HG03439 (cell line): ENCODE measurements at regions not wholly inside any gene's neighbourhood (a gene's known extent, or its start where the extent isn't known, plus 50 kb on each side); places are given as distances from the start of the nearest gene placed in this dataset.
"Not testable (repeated sequence)": the region's sequence is repeated elsewhere in the genome, so short reads cannot be mapped to it uniquely, and the experiment has no call there.

Experiments used
- ATAC-seq: cut with Tn5 transposase; IDR thresholded peaks from one replicate; pipeline ENCODE4 v1.9.1; 2021; ENCODE audit warnings: mild to moderate bottlenecking, moderate library complexity; ENCODE audit not compliant: unreplicated experiment

DNA sequence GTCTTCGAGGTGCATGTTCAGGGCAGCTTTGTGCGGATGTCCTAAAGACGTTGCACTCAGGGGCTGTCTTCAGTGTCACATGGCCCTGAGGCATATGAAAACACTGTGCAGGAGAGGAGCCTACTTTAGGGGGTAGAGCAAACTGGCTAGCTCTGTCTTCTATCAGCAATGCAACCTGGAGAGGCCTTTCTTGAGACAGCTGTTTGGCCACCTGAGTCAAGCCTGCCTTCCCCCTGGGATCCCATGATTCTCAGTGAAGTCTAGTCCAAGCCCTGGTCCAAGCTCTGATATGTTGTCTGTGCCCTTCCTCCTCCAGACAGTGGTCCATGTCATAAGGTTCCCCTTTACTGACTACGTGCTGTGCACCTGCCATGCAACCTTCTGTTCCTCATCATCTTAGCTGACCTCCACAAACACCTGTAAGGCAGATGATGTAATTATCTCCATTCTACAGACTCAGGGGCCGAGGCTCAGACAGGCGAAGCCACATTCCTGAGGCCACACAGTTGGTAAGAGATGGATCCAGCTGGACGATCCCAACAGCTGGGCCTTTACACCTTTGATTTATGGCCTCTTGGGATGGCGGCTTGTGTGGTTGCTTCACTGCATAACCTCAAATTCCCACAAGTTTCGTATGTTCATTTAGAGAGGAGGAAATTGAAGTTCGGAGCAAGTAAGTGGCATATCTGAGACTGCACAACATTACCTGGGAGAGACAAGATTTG, 109.9 kb downstream of the COPS8 start:
- ATAC-seq: no peak

DNA sequence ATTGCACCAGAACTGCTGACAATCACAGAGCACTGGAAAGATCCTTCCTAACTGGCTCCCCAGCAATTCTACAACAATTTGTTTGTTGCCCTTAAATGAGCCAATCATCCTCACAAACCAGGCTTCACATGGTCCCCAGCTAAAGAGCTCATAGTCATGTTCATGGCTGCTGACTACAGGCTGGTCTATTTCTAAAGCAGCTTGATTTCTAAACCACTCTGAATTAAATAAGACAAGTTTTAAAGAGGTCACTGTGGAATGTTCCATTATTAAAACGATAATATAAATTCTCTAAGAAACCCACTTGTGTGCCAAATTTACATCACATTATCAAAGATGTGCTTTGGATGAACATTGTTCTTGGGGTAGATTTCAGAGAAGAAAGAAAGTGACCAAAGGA, 110.7 kb downstream of the COPS8 start:
- ATAC-seq: no peak

DNA sequence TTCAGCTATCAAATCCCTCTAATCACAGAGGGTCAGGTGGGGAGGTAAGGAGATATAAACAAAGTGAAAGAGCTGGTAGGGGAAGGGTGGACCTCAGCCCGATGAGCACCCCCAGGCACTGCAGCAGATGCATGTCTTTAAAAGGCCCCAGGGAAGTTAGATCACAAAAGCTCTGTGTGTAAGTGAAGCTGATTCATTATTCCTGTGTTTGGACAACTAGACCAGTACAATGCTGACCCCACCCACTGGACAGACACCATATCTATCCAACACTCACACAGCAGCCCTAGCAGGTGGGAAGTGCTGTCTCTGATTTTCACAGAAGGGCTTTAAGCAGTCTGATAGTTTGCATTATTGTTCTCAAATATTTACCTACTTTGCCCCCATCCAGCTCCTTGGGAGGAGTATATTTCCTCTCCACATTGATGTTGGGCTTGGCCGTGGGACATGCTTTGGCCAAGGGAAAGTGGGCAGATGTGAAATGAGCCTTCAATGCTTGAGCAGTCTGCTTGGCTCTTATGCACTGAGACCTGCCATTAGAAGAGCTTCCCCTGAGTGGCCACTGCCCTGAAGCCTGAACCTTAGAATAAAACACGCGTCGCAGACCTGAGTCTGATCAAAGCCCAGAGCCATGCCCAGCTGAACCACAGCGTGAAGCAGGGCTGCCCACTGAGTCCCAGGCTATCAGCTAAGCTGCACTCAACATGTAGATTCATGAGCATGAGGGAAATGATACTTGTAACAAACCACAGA, 111.4 kb downstream of the COPS8 start:
- ATAC-seq: no peak

DNA sequence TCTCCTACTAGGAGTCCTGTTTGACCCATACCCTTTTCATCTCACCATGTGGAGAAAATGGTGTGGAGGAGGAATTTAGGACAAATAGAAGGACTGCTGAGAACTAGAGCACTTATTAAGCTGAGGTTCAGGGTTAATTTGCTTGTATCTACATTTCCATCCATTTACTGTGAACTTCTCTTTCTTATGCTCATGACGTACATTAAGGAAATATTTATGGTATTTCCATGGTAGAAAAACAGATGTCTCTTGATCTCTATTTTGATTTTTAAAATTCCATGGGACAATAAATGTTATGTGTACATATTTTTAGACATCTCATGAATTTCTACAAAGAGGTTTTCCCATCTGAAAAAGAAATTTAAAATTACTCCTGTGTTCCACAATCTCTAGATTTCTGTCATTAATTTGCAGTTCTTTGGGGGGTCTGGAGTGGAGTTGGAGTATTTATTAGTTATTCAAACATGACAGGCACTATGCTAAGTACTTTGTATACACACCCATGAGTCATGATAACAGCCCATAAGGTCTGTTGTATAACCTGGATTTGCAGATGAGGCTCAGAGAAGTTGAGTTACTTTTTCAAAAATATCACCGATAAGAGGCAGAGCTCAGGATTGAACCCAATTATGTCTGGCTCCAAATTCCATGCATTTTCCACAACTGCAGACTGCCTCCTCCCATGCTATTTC, 112.6 kb downstream of the COPS8 start:
- ATAC-seq: no peak

DNA sequence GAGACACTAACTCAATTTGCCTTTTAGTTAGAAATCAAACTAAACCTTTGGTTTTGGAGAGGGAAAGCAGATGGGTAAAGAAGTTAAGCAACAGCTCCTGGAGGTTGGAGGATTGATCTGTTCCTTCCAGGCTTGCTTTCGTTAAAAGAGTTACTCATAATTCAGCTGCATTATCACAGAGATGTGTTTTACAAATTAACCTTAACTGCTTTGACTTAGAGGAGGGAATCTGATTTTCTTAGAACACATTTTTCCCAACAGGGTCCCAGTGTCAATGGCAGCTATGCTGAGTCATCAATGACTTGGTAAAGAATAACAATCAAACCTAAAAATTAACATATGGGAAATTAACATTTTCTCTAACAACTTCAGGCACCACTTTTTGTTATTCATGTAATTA, 113.4 kb downstream of the COPS8 start:
- no peak for ATAC-seq

DNA sequence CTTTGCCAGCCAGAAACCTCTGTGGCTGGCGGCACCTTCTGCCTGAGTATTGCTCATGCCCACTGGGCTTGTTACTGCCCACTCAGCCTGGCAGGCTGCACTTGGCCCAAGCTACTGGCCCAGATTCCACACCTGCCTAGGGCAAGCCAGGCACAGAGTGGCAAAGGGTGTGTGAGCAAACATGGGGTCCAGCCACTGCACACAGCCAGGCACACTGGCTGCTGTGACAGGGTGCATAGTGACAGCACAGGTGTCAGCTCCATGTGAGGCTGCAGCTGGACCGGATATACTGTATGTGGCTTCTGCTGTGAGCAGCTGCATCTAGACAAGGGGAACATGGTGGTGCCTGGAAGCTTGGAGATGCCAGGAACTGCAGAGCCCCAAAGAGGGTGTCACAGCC, 113.9 kb downstream of the COPS8 start:
- ATAC-seq: no peak

DNA sequence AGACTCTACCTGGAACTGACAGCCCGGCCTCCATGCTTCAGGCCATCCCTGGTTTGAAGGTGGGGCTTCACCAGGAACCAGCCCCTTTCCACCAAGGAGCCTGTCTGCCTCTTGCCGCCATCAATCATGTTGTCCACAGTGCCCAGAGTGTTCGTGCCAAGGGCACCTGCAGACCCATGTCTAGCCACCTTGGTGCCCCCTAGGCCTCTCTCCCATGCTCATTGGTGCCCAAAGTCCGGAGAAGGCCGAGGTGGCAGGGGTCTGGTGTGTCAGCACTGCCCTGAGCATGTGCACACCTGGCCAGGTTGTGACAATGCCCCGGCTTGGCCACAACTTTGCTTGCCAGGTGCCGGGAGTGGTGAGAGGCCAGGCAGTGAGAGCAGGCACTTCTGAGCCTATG, 114.8 kb downstream of the COPS8 start:
- ATAC-seq: no peak

DNA sequence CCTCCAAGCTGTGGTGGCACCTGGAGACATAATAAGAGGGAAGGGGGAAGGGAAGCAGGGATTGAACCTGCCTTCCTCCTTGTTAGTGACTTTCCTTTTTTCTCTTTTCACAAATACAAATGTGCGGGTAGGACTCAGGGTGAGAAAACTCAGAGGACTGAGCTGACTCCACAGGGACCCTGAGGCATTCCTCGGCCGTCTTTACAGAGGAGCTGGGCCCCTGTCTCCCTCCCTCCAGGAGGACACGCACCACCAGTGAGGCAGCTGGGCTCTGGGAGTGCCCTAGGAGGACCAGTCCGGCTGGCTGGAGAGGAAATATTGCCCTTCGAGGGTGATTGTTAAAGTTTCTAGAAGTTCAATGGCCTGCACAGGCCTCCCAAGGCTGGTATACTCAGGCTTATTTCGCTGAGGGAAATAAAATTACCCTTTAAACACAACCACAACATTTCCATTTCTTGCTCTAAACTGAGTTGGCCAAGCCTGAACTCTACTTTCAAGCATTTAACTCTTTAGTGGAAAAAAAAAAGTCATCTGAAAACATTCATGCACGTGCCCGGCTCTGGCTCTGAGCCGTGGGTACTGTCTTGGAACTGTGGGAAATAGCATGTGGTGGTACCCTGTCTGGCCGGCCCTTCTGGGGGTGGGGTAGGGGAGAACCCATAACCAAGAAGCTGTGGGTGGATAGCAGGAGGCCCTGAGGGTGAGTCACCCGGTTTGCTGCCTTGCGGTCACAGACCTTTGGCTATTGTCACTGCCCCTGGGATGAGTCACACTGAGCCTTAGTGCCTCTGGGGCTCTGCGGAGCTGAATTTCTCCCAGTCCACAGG, 116.0 kb downstream of the COPS8 start:
- ATAC-seq: peak; percentile 91

DNA sequence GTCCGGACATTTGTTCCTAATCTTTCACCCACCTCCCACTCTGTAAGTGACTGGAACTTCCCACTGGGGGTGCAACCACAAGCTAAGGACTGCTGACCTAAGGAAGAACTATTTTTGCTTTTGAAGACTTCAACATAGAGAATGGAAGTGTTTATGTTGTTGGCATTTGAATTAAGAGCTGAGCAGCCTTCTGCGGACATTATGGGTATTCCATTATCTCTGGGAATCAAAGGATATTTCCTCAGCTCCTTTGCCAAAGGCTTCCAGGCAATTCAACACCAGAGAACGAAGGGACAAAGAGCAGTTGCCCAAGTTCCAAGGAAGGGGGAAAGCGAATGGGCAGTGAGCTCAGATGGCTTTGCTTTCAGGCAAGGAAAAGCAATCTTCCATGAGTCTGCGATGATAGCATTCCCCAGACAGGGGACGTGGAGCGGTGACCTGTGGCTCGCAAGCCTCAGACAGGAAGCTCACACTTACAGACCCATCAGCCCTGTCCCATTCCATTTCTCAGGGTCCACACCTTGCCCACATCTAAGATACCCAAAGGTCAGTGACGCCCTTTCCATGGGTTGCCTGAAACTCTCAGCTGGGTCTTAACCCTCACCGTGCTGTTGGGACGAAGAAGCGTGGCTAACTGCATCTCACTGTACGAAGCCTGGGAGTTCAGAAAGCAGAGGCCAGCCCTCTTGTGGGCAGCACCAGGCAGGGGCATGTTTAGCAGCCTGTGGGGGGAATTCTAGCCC, 116.8 kb downstream of the COPS8 start:
- no peak for ATAC-seq

DNA sequence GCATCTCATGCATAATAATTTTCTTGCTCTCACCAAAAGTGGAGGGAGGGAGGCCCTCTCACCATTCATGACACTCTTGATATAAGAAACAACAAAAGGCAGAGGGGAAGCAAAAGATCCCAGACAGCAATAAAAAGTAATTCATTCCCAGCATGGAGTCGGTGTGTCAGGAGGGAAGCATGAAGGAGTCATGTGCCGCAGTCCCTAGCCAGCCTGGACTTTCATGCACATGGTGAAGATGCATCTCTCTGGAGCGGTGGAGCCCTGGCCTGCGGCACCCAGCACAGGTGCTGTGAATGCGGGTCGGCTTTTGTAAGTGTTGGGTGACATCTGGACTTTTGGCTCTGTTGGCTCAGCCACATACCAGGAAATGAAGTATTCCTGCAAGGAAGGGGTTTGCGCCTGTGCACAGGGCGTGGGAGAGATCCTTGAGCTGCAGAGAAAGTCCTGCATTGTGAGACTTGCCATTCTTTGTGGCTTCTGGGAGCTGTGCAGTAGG, 119.4 kb downstream of the COPS8 start:
- no peak for ATAC-seq

DNA sequence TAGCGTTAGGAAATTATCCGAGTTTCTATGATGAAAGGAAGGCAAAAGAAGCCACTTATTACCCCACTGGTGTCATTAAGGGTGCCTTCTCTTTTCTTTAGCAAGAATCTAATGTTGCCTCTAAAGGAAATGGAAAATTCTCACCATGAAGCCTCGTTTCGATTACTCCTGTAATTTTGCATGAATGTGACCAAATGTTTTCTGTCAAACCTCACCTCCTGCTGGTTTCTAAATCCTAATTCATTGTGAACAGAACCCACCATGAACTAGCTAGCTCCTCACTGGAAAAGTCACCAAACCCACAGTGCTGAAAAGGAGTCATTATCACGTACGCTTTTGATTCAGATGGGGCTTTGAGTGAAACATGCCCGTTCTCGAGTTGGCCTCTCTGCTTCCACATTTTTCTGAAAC, 119.9 kb downstream of the COPS8 start:
- no peak for ATAC-seq

DNA sequence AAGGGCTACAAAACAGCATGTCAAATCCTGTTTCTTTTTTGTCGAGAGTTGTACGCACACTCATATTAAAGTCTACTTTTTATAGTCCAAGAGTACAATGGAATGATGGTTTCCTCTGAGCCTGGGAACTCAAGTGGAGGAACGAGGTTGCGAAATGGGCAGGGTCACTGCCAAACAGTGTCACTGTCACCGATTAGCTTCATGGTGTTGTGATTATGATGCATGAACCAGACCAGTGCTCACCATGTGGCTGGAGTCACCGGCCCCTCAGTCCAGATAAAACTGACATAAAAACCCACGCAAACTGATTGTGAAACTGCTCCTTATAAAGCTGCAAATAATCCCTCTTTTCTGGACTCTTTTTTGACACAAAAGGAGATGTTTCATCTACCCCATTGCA, 122.0 kb downstream of the COPS8 start:
- ATAC-seq: no peak

DNA sequence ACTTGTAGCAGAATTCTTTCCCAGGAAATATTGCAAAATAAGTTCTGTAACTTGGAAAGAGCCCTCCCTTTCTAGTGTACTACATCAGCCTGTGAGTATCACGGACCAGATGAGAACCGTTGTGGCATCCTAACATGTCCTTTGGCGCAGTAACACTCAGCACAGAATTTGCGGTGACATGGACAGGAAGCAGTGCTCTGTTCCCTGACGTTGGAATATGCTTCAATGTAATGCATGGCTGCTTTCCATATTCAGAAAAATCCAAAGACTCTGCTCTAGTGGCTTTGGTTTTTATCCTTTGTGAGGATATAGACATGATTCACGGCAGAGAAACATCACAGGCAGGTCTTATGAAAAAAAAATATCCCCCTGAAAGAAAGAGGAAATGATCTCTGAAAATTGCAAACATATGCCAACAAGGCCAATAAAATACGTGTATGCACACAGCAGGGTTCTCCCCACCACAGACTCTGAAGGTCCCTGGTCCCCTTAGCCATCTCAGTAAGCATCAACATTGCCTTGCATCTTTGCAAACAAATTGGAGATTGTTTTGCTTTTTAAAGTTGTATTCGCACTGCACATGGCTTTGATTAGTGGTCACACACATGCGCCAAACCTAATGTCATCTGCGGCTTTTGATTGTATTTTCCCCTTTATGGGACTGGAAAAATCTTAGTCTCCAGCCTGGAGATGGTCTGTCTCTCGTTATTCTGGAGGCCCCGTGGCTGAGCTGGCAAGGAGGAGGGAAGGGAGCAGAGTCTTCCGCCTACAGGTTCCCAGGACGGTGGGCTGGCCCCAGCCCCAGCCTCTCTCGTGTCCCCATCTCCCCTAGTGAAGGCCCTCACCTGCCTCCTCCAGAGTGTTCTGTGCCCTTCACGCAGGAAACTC, 122.9 kb downstream of the COPS8 start:
- no peak for ATAC-seq

DNA sequence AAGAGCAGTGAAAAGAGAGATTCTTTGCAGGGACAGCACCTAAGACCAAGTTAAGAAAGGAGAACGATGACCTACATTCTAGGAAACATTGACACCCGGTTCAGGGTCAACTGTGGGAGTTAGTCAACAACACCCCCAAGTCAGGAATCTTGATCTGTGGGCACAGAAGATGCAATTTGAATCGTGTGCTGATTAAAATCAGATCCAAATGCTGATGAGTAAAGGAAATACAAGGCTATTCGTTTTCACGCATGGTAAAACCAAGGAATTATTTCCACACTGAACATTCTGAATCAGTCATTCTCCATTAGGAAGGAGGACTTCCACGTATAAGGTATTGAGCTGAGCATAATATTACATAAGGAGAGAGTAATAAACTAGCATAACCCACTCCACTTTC, 124.2 kb downstream of the COPS8 start:
- no peak for ATAC-seq

DNA sequence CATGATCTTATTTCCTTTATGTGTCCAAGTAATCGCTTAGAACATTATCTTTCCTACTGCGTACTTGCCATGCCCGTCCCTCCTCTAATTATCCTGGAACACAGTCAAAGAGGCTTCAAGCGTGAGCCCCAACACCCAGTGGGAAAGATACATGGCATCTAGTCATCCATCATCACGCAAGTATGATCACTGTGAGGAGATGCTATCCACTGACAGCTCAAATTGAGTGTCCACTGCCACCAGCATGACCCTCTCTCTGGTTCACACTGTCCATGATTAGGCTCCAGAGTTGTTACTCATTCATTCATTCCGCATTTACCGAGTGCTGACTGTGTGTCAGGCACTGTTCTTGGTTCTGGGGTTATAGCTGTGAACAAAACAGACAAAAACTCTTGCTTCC, 124.6 kb downstream of the COPS8 start:
- ATAC-seq: no peak

DNA sequence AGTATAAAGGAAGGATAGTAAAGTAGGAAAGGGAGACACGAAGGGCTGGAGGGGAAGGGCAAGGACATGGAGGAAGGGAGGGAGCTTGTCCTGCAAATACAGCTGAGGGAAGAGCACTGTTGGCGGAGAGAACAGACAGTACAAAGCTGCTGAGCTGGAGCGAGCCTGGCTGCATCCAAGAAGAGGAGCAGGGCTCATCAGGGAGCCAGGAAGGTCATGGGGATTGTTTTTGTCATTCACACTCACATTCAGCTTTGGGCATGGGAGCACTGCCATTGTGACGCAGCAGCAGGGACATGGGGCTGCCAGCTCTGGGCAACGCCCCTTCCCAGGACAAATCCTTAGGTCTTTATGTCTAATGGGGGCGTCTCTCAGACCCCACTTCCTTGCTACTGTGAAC, 125.1 kb downstream of the COPS8 start:
- no peak for ATAC-seq

DNA sequence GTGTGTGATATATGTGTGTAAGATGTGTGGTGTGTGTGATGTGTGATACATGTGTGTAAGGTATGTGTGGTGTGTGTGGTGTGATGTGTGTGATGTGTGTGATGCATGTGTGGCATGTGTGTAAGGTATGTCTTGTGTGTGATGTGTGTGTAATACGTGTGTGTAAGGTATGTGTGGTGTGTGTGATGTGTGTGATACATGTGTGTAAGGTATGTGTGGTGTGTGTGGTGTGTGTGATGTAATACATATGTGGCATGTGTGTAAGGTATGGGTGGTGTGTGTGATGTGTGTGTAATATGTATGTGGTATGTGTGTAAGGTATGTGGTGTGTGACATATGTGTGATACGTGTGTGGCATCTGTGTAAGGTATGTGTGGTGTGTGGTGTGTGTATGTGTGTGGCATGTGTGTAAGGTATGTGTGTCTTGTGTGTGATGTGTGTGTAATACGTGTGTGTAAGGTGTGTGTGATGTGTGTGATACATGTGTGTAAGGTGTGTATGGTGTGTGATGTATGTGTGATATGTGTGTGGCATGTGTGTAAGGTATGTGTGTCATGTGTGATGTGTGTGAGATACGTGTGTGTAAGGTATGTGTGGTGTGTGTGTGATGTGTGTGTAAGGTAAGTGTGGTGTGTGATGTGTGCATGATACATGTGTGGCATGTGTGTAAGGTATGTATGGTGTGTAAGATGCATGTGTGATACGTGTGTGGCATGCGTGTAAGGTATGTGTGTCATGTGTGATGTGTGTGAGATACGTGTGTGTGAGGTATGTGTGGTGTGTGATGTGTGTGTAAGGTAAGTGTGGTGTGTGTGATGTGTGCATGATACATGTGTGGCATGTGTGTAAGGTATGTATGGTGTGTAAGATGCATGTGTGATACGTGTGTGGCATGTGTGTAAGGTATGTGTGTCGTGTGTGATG, 126.9 kb downstream of the COPS8 start:
- ATAC-seq: not testable (repeated sequence)

DNA sequence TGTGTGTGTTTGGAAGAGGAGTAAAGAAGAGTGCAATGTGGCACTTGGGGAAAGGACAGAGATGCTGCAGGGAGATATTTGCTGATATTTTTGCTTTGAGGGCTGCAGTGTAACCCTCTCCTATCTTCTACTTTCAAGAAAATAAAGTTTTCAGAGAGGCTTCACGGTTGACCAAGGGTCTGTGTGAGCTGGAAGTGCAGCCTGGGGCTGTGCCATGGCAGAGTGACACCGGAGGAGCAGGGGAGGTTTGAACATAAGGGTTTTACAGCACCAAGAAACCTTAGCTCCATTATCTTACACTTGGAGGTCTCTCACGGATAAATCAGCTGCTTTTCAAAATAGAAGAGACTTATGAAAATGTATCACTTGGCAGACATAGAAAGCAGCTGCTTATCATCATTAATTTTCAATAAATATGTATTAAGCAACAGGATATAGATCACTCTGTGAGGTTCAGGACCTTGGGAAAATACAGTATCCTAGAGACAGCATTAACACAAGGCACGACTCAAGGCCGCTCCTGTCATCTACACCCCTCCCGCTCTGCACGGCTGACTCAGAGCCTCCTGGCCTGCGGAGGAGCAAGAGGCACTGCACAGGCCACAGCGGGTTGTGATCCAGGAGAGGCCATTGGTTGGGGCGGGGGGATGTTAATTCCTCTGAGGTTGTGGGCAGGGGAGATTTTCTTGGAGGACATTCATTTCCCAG, 127.8 kb downstream of the COPS8 start:
- no peak for ATAC-seq
